ENCODE measurements at regions not wholly inside any gene's neighbourhood (a gene's known extent, or its start where the extent isn't known, plus 50 kb on each side); places are given as distances from the start of the nearest gene placed in this dataset.

GRCh38 chr12:83985084-83985483 is 927.5 kb downstream of the SLC6A15 start:
- TF ChIP-seq RFX5 (IDR thresholded peaks at IDR 0.05; ENCODE audit: borderline replicate concordance, low read depth, low read length) (no peak), POLR2A (IDR thresholded peaks at IDR 0.05; ENCODE audit: control extremely low read depth in 1 of 2, low read depth in 2 of 2, low read length in 2 of 2) (no peak), SP1 (IDR thresholded peaks at IDR 0.05; ENCODE audit: low read depth, low read length) (no peak), POLR2AphosphoS5 (IDR thresholded peaks at IDR 0.05; ENCODE audit: low read depth, low read length) (no peak), EGR1 (IDR thresholded peaks at IDR 0.05; ENCODE audit: borderline replicate concordance, low read depth, low read length) (no peak), NANOG (IDR thresholded peaks at IDR 0.05; ENCODE audit: insufficient read depth, low read depth, low read length, poor library complexity, severe bottlenecking) (no peak), ASH2L (IDR thresholded peaks at IDR 0.05; ENCODE audit: low read length) (no peak), BRCA1 (IDR thresholded peaks at IDR 0.05; ENCODE audit: low read depth, low read length) (no peak), BCL11A (IDR thresholded peaks at IDR 0.05; ENCODE audit: low read depth in 2 of 2, low read length in 2 of 2) (no peak), MAFK (IDR thresholded peaks at IDR 0.05; ENCODE audit: low read depth, low read length) (no peak), TAF1 (IDR thresholded peaks at IDR 0.05; ENCODE audit: low read depth, low read length) (no peak), HDAC6 (IDR thresholded peaks at IDR 0.05; ENCODE audit: low read depth, low read length) (no peak), YY1 (IDR thresholded peaks at IDR 0.05; ENCODE audit: low read depth, low read length) (no peak)
- TF ChIP-seq, protein P1, sequence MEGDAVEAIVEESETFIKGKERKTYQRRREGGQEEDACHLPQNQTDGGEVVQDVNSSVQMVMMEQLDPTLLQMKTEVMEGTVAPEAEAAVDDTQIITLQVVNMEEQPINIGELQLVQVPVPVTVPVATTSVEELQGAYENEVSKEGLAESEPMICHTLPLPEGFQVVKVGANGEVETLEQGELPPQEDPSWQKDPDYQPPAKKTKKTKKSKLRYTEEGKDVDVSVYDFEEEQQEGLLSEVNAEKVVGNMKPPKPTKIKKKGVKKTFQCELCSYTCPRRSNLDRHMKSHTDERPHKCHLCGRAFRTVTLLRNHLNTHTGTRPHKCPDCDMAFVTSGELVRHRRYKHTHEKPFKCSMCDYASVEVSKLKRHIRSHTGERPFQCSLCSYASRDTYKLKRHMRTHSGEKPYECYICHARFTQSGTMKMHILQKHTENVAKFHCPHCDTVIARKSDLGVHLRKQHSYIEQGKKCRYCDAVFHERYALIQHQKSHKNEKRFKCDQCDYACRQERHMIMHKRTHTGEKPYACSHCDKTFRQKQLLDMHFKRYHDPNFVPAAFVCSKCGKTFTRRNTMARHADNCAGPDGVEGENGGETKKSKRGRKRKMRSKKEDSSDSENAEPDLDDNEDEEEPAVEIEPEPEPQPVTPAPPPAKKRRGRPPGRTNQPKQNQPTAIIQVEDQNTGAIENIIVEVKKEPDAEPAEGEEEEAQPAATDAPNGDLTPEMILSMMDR (IDR thresholded peaks at IDR 0.05; ENCODE audit: control extremely low read depth in 1 of 3, insufficient read depth in 1 of 3, low read depth in 1 of 3, low read length in 3 of 3), result no peak

Measured in H1 (cell line).